ENCODE measurements at regions not wholly inside any gene's neighbourhood (a gene's known extent, or its start where the extent isn't known, plus 50 kb on each side); places are given as distances from the start of the nearest gene placed in this dataset.
A peak's percentile ranks its signal among the peaks of the same experiment; 100 is the strongest.

DNA sequence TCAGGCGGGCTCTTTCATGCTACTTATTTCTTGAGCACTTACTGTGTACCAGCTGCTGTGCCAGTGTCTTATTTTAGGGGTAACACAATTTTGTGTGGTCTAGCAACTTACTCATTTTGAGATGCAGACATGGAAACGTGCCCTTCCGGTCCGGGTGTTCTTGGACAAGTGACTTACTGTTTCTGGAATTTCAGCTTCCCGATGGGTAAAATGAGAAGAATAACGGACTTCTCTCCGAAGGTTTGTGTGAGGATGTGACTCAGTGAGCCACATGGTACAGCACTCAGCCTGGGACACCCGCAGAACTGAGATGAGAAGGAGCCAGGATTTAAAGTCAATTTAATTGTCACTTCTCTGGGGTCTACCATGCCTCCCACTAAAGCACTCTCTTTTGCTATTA is 114.5 kb upstream of the SYT13 start:
- DNase-seq (ENCODE audit: low read depth) = peak; percentile 24
- TF ChIP-seq POLR2A (IDR thresholded peaks at IDR 0.05; ENCODE audit: extremely low read depth, insufficient read length) (no peak), MAX (IDR thresholded peaks at IDR 0.05; ENCODE audit: low read depth, low read length) (no peak), MYC (IDR thresholded peaks at IDR 0.05; ENCODE audit: low read depth, low read length) (no peak)
- TF ChIP-seq, protein P1, sequence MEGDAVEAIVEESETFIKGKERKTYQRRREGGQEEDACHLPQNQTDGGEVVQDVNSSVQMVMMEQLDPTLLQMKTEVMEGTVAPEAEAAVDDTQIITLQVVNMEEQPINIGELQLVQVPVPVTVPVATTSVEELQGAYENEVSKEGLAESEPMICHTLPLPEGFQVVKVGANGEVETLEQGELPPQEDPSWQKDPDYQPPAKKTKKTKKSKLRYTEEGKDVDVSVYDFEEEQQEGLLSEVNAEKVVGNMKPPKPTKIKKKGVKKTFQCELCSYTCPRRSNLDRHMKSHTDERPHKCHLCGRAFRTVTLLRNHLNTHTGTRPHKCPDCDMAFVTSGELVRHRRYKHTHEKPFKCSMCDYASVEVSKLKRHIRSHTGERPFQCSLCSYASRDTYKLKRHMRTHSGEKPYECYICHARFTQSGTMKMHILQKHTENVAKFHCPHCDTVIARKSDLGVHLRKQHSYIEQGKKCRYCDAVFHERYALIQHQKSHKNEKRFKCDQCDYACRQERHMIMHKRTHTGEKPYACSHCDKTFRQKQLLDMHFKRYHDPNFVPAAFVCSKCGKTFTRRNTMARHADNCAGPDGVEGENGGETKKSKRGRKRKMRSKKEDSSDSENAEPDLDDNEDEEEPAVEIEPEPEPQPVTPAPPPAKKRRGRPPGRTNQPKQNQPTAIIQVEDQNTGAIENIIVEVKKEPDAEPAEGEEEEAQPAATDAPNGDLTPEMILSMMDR (IDR thresholded peaks at IDR 0.05; ENCODE audit: low read depth, low read length) = no peak
- no peak overlapping the region for H3K4me3 ChIP-seq (ENCODE audit: low read depth, low read length)

DNA sequence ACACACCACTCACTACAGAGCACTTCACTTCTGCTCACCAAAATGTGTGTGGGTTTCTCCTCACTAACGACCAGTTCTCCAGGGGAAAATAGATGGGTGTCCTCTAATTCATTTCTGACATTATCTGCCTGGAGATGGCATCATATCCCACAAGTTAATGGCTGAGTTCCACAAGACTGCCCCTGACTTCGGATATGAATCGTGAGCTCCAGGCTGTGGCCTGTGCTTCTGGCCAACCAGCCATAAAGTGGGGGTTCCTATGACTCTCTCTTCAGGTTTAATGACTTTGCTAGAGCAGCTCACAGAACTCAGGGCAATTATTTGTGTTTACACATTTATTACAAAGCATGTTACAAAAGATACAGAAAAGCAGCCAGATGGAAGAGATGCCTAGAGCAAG is 113.0 kb upstream of the SYT13 start:
- TF ChIP-seq MAX (IDR thresholded peaks at IDR 0.05; ENCODE audit: low read depth, low read length) (no peak), POLR2A (IDR thresholded peaks at IDR 0.05; ENCODE audit: extremely low read depth, insufficient read length) (no peak), MYC (IDR thresholded peaks at IDR 0.05; ENCODE audit: low read depth, low read length) (no peak)
- TF ChIP-seq, protein P1 (IDR thresholded peaks at IDR 0.05; ENCODE audit: low read depth, low read length) = no peak
- H3K4me3 ChIP-seq (ENCODE audit: low read depth, low read length) = no peak overlapping the region
- DNase-seq (ENCODE audit: low read depth) = peak; percentile 33

DNA sequence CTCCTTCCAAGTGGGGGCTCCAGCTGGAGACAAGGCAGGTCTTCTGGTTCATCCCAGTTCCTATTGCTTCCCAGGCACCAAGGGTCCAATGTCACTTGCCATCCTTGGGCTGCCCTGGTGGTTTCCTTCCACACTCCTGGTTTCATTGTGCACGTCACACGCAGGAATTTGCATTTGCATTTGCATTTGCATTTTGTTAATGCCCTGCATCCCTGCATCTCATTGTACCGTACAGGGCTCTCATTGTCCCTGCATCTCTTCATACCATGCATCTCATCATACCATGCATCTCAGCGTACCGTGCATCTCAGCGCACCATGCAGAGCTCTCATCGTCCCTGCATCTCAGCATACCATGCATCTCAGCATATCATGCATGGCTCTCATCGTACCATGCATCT is 112.2 kb upstream of the SYT13 start:
- no peak for DNase-seq (ENCODE audit: low read depth)

DNA sequence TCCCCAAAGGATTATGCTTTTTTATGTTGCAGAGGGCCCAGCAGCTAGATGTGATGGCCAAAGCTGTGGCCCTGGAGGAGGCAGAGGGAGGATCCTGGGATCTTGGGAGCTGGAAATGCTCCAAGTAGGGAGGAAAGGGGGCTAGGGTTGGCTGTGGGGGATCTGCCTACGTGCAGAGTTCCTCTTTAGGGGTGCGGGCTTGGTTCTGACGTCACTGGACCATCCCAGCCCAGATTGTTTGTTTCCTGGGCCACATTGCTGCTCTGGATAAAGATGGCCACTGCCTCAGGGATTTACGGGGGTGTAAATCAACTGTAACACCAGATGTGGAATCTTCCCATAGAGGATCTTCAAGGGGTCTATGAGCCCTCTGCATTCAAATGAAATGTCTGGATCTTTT is 110.3 kb upstream of the SYT13 start:
- TF ChIP-seq MYC (IDR thresholded peaks at IDR 0.05; ENCODE audit: low read depth, low read length) (no peak), MAX (IDR thresholded peaks at IDR 0.05; ENCODE audit: low read depth, low read length) (no peak), POLR2A (IDR thresholded peaks at IDR 0.05; ENCODE audit: extremely low read depth, insufficient read length) (no peak)
- TF ChIP-seq, protein P1 (IDR thresholded peaks at IDR 0.05; ENCODE audit: low read depth, low read length) = no peak
- H3K4me3 ChIP-seq (ENCODE audit: low read depth, low read length) = no peak overlapping the region
- no peak for DNase-seq (ENCODE audit: low read depth)

More for the DNA sequence above, 112.2 kb upstream of the SYT13 start:
- H3K4me3 ChIP-seq (ENCODE audit: low read depth, low read length) = no peak overlapping the region
- TF ChIP-seq MAX (IDR thresholded peaks at IDR 0.05; ENCODE audit: low read depth, low read length) = no peak
- TF ChIP-seq, protein P1 (IDR thresholded peaks at IDR 0.05; ENCODE audit: low read depth, low read length) = no peak
- no peak for TF ChIP-seq POLR2A (IDR thresholded peaks at IDR 0.05; ENCODE audit: extremely low read depth, insufficient read length)
- no peak for TF ChIP-seq MYC (IDR thresholded peaks at IDR 0.05; ENCODE audit: low read depth, low read length)

DNA sequence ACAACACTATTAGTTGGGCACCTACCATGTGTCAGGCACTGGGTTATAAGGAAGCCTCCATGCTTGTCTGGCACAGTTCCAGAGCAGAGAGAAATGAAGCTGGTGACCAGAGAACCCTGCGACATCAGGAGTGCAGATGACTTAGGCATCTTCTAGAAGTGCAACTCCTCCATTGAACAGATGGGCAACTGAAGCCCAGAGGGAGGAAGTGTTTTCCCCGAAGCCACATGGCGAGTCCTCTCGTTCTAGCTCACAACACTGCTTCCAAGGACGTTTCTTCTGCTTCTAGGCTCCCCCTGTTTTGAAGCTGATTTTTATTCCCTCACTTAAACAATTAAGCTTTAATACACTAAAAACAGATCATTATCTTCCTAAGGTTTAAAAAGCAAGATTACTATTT is 109.8 kb upstream of the SYT13 start:
- no peak for TF ChIP-seq POLR2A (IDR thresholded peaks at IDR 0.05; ENCODE audit: extremely low read depth, insufficient read length)
- peak; percentile 29 for DNase-seq (ENCODE audit: low read depth)
- no peak overlapping the region for H3K4me3 ChIP-seq (ENCODE audit: low read depth, low read length)

GRCh38 chr11:45395421-45395820 is 109.3 kb upstream of the SYT13 start:
- no peak for DNase-seq (ENCODE audit: low read depth)
- no peak overlapping the region for H3K4me3 ChIP-seq (ENCODE audit: low read depth, low read length)
- TF ChIP-seq MYC (IDR thresholded peaks at IDR 0.05; ENCODE audit: low read depth, low read length) (no peak), MAX (IDR thresholded peaks at IDR 0.05; ENCODE audit: low read depth, low read length) (no peak), POLR2A (IDR thresholded peaks at IDR 0.05; ENCODE audit: extremely low read depth, insufficient read length) (no peak)
- TF ChIP-seq, protein P1 (IDR thresholded peaks at IDR 0.05; ENCODE audit: low read depth, low read length) = no peak
